Sigmoid colon (tissue), 6 donors: ENCODE measurements at regions not wholly inside any gene's neighbourhood (a gene's known extent, or its start where the extent isn't known, plus 50 kb on each side); places are given as distances from the start of the nearest gene placed in this dataset.
A peak's percentile ranks its signal among the peaks of the same experiment; 100 is the strongest.

ENCODE experiments used
- DNase-seq: peaks from one replicate; pipeline ENCODE4 v3.0.0-alpha.2; 2019
- H3K27ac ChIP-seq, 4 donors: fragments of 200-600 bp; sonication (generic); one replicate each; pipeline ENCODE4 v1.5.1; 2016 to 2019; ENCODE audit warnings: mild to moderate bottlenecking in 1 of 4
- H3K27me3 ChIP-seq, 3 donors: fragments of 200-600 bp; sonication (generic); one replicate each; pipeline ENCODE4 v1.5.1; 2019; ENCODE audit warnings: mild to moderate bottlenecking in 1 of 3
- H3K36me3 ChIP-seq, 4 donors: fragments of 200-600 bp; sonication (generic); one replicate each; pipeline ENCODE4 v1.5.1; 2016 to 2019
- H3K4me1 ChIP-seq, 4 donors: fragments of 200-600 bp; sonication (generic); one replicate each; pipeline ENCODE4 v1.5.1; 2017 to 2019
- H3K4me3 ChIP-seq, 4 donors: fragments of 200-600 bp; sonication (generic); one replicate each; pipeline ENCODE4 v1.5.1; 2017 to 2019; ENCODE audit warnings: mild to moderate bottlenecking in 2 of 4, moderate library complexity in 1 of 4
- H3K9me3 ChIP-seq, 4 donors: fragments of 200-600 bp in 3 of 4; sonication (generic) in 3 of 4; one replicate each; pipeline versions ENCODE4 v1.5.1 to v1.6.1; 2013 to 2019
- CTCF ChIP-seq, 4 experiments: fragments of 450-650 bp in 3 of 4; fragments of 200-600 bp in 1 of 4; IDR thresholded peaks; one replicate each; pipeline ENCODE4 v1.5.1; 2016 to 2019; ENCODE audit warnings: antibody characterized with exemption in 4 of 4, mild to moderate bottlenecking in 3 of 4, moderate library complexity in 2 of 4
- EP300 ChIP-seq, 4 donors: sonication (generic); formaldehyde crosslinking; IDR thresholded peaks; one replicate each; pipeline ENCODE4 v1.6.1; 2017; ENCODE audit warnings: antibody characterized with exemption in 4 of 4
- POLR2A ChIP-seq, 2 donors: fragments of 450-650 bp; IDR thresholded peaks; one replicate each; pipeline ENCODE4 v1.6.1; 2016; ENCODE audit warnings: antibody characterized with exemption in 2 of 2, mild to moderate bottlenecking in 2 of 2, moderate library complexity in 2 of 2
- POLR2AphosphoS5 ChIP-seq, 4 donors: sonication (generic); formaldehyde crosslinking; IDR thresholded peaks; one replicate each; pipeline ENCODE4 v1.6.1; 2017; ENCODE audit warnings: antibody characterized with exemption in 4 of 4
- WGBS, 2 donors: extraction: QIAGEN DNeasy Blood & Tissue Kit; methylation state at CpG; one replicate each; pipeline ENCODE4 v1.1.7; 2013; 5-methylcytosine and 5-hydroxymethylcytosine counted together
- intact Hi-C: fragments of 100-400 bp; cut with DNase I; formaldehyde crosslinking; loops from one replicate; pipeline ENCODE4 v1.15.1; 2023
- donor health status: healthy with polysubstance abuse.
- donor health status: healthy.

GRCh38 chr6:41424370-41425058 lies 89.1 kb downstream of the NCR2 start:
- peak in 1 of 4 donors; percentile 24 for TF ChIP-seq POLR2AphosphoS5 (IDR thresholded peaks at IDR 0.05)
- TF ChIP-seq EP300 (IDR thresholded peaks at IDR 0.05): no peak
- TF ChIP-seq CTCF (IDR thresholded peaks at IDR 0.05): peak; percentile 65 to 93 (median 88)
- TF ChIP-seq POLR2A (IDR thresholded peaks at IDR 0.05): no peak
- intact Hi-C loops: loop anchor here (1.0 to 5.0 kb wide), 3 partner anchors 33 to 168 kb away; no protein-coding TSS in a partner anchor
- WGBS, 2 donors: 6 to 9% methylated on average over 4 of the region's 4 CpGs

GRCh38 chr6:41425511-41425910 lies 90.1 kb downstream of the NCR2 start:
- Histone ChIP-seq H3K27ac (no peak overlapping the region), H3K36me3 (no peaks in the 10 kb centered on the region), H3K4me3 (no peak overlapping the region), H3K9me3 (no peaks in the 10 kb centered on the region), H3K4me1 (peaks cover 0 to 48% (median 36%) of the 10 kb centered on the region in 4 donors), H3K27me3 (no peaks in the 10 kb centered on the region)
- intact Hi-C loops: loop anchor here (1.0 to 2.0 kb wide), 2 partner anchors 57 to 167 kb away; no protein-coding TSS in a partner anchor
- DNase-seq: no peak
- TF ChIP-seq EP300 (IDR thresholded peaks at IDR 0.05) (no peak), POLR2A (IDR thresholded peaks at IDR 0.05) (no peak), POLR2AphosphoS5 (IDR thresholded peaks at IDR 0.05) (no peak)
- WGBS, 2 donors: 97 to 99% methylated on average over 1 of the region's 1 CpG

More at GRCh38 chr6:41424370-41425058, 89.1 kb downstream of the NCR2 start:
- peak overlapping the region in 1 of 4 donors; percentile 9 for H3K27ac ChIP-seq
- H3K4me3 ChIP-seq: no peak overlapping the region
- H3K36me3 ChIP-seq: no peaks in the 10 kb centered on the region
- no peaks in the 10 kb centered on the region for H3K9me3 ChIP-seq
- H3K4me1 ChIP-seq: peaks cover 0 to 38% (median 29%) of the 10 kb centered on the region in 4 donors
- H3K27me3 ChIP-seq: no peaks in the 10 kb centered on the region
- DNase-seq: peak; percentile 90

- 18 to 45% methylated on average over 16 of the region's 16 CpGs for WGBS, 2 donors
- peaks cover 0 to 50% (median 37%) of the 10 kb centered on the region in 4 donors for H3K4me1 ChIP-seq
- no peak for DNase-seq
- no peak for TF ChIP-seq POLR2AphosphoS5 (IDR thresholded peaks at IDR 0.05)
- TF ChIP-seq EP300 (IDR thresholded peaks at IDR 0.05): no peak
- no peak for TF ChIP-seq POLR2A (IDR thresholded peaks at IDR 0.05)
- TF ChIP-seq CTCF (IDR thresholded peaks at IDR 0.05): no peak
- no peaks in the 10 kb centered on the region for H3K36me3 ChIP-seq
- no peak overlapping the region for H3K4me3 ChIP-seq
- intact Hi-C loops: loop anchor here (1.0 to 2.0 kb wide), 2 partner anchors 78 to 256 kb away; no protein-coding TSS in a partner anchor
- peak overlapping the region in 3 of 4 donors; percentile 2 to 88 (median 83) for H3K27ac ChIP-seq
- no peaks in the 10 kb centered on the region for H3K9me3 ChIP-seq
- no peaks in the 10 kb centered on the region for H3K27me3 ChIP-seq
Measured at GRCh38 chr6:41426438-41426851, 91.0 kb downstream of the NCR2 start.

- Histone ChIP-seq H3K27ac (peak overlapping the region; percentile 69 to 88 (median 76)), H3K4me3 (peak overlapping the region; percentile 29 to 55 (median 50)), H3K9me3 (no peaks in the 10 kb centered on the region), H3K36me3 (no peaks in the 10 kb centered on the region), H3K4me1 (peaks cover 0 to 49% (median 37%) of the 10 kb centered on the region in 4 donors), H3K27me3 (no peaks in the 10 kb centered on the region)
- 15 to 36% methylated on average over 30 of the region's 30 CpGs for whole genome bisulfite sequencing, 2 donors
- DNase-seq: no peak
- no peak for TF ChIP-seq EP300 (IDR thresholded peaks at IDR 0.05)
- TF ChIP-seq POLR2AphosphoS5 (IDR thresholded peaks at IDR 0.05): no peak
- TF ChIP-seq POLR2A (IDR thresholded peaks at IDR 0.05): no peak
- TF ChIP-seq CTCF (IDR thresholded peaks at IDR 0.05): no peak
- intact Hi-C loops: loop anchor here (1.0 to 2.0 kb wide), 2 partner anchors 77 to 256 kb away; no protein-coding TSS in a partner anchor
Measured at GRCh38 chr6:41426888-41427641, 91.7 kb downstream of the NCR2 start.
